IgD-negative memory B cell (primary cell): ENCODE measurements at regions not wholly inside any gene's neighbourhood (a gene's known extent, or its start where the extent isn't known, plus 50 kb on each side); places are given as distances from the start of the nearest gene placed in this dataset.

Experiments used
- H3K27ac Mint-ChIP-seq, 3 donors: one replicate each; pipeline ENCODE4 v1.8.0; 2020 to 2022; ENCODE audit warnings: mild to moderate bottlenecking in 3 of 3, mixed read lengths in 3 of 3, moderate library complexity in 1 of 3
- H3K27me3 Mint-ChIP-seq: one replicate; pipeline ENCODE4 v1.8.0; 2021; ENCODE audit warnings: mixed read lengths
- H3K36me3 Mint-ChIP-seq: one replicate; pipeline ENCODE4 v1.8.0; 2020; ENCODE audit warnings: mild to moderate bottlenecking, mixed read lengths
- H3K4me1 Mint-ChIP-seq, 3 donors: one replicate each; pipeline ENCODE4 v1.8.0; 2020 to 2022; ENCODE audit warnings: mixed read lengths in 3 of 3, mild to moderate bottlenecking in 1 of 3
- H3K4me3 Mint-ChIP-seq, 4 donors: one replicate each; pipeline ENCODE4 v1.8.0; 2020 to 2022; ENCODE audit warnings: mild to moderate bottlenecking in 4 of 4, mixed read lengths in 4 of 4, moderate library complexity in 3 of 4
- H3K9me3 Mint-ChIP-seq, 3 donors: one replicate each; pipeline ENCODE4 v1.8.0; 2020 to 2021; ENCODE audit warnings: mixed read lengths in 3 of 3, mild to moderate bottlenecking in 1 of 3

DNA sequence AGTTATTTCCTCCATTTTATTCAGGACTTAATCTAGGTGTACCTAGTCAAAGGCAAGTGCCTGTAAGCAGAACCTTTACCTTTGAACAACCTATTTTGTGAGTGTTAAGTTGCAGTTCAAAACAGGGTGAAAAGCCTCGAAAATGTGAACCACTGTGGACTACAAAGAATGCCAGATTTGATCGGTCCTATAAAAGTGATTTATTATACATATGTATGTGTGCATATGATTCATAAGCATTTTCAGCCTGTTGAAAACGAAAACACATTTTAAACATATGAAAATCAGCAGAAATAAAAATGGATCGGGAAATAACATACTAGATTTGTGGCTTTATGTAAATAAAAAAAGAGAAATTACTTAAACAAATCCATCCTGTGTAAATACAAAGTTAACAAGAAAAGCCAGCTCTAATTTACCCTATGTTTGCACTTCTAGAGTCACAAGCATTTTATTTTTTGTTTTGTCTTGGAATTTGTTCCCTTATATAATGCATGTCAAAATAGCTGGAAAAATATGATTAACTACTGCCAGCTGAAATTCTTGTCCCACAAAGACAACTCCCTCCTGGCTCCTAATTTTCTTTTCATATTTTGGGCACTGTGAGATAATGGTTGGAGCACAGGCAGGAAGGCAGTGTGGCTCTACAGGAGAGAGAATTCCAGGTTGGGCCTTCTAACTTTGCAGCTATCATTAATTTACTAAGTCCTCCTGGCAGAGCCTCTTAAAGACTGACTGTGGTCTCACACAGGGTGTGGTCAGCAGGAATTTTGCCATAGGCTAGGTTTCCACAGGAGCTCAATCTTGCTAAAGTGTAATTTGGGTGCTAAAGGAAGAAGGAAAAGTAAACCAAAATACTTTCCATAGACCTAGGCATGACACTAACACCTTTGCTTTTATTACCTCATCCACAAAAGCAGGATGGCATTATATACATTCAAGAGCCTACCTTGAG, 70.2 kb upstream of the CDC42BPA start:
- H3K27me3 Mint-ChIP-seq, result no peaks in the 10 kb centered on the region
- no peaks in the 10 kb centered on the region for H3K36me3 Mint-ChIP-seq
- peaks cover 0 to 3% (median 0%) of the 10 kb centered on the region in 3 donors for H3K4me1 Mint-ChIP-seq
- H3K4me3 Mint-ChIP-seq, result no peak overlapping the region
- peaks cover 0 to 4% (median 0%) of the 10 kb centered on the region in 3 donors for H3K9me3 Mint-ChIP-seq
- H3K27ac Mint-ChIP-seq, result no peak overlapping the region

- Mint-ChIP-seq H3K9me3 (peaks cover 0 to 4% (median 0%) of the 10 kb centered on the region in 3 donors), H3K27me3 (peaks cover 5% of the 10 kb centered on the region), H3K36me3 (no peaks in the 10 kb centered on the region), H3K4me1 (no peaks in the 10 kb centered on the region), H3K4me3 (peak overlapping the region in 1 of 4 donors; percentile 18), H3K27ac (no peak overlapping the region)
These were observed 61.2 kb upstream of the CDC42BPA start for GRCh38 chr1:227379555-227379892.

DNA sequence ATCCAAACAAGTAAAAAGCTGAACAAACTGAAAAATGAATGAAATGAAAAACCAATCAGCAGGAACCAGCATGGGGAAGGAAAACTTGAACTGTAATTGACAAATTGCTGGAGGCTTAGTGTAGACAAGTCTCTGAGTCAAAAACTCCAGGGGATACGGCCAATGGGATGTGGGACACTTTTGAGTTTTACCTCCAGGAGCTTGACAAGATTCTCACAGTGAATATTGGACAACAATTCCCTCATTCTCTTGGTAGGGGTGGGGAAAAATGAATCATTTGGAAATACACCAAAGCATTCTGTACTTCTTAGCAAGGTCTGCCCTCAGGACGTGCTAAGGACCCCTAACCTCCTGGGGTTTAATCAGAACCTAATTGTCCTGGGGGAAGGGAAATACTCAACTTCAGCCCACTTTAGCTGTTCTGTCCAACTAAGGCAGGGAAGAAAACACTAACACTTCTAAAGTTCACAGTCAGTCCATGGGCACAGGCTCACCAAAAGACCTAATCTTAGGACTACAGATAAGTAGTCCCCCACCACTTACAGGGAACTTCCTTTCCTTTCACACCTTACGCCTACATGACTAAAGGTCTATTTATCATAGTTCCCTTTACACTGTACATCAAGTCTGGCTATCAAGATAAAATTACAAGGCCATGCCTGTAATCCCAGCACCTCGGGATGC, 60.7 kb upstream of the CDC42BPA start:
- peaks cover 5% of the 10 kb centered on the region for H3K27me3 Mint-ChIP-seq
- H3K9me3 Mint-ChIP-seq, result peaks cover 0 to 4% (median 0%) of the 10 kb centered on the region in 3 donors
- no peaks in the 10 kb centered on the region for H3K36me3 Mint-ChIP-seq
- H3K27ac Mint-ChIP-seq, result no peak overlapping the region
- H3K4me1 Mint-ChIP-seq, result no peaks in the 10 kb centered on the region
- no peak overlapping the region for H3K4me3 Mint-ChIP-seq

DNA sequence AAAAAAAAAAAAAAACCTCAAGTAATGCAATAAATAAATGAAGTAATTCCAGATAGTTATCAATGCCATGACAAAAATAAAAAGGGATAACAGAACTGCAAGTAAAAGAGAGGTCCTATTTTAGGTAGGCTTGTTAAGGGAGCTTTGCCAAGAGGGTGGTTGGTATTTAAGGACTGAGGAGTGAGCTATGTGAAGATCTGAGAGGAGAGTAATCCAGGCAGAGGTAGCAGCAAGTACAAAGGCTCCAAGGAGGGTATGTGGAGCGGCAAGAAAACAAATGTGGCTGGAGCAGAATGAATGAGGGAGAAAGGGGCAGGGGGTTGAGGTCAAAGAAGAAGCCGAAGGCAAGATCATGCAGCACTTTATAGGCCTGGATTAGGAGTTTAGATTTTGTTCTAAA, 59.9 kb upstream of the CDC42BPA start:
- Mint-ChIP-seq H3K27me3 (peaks cover 5% of the 10 kb centered on the region), H3K4me3 (no peak overlapping the region), H3K36me3 (no peaks in the 10 kb centered on the region), H3K9me3 (peaks cover 0 to 2% (median 0%) of the 10 kb centered on the region in 3 donors), H3K4me1 (no peaks in the 10 kb centered on the region), H3K27ac (no peak overlapping the region)

DNA sequence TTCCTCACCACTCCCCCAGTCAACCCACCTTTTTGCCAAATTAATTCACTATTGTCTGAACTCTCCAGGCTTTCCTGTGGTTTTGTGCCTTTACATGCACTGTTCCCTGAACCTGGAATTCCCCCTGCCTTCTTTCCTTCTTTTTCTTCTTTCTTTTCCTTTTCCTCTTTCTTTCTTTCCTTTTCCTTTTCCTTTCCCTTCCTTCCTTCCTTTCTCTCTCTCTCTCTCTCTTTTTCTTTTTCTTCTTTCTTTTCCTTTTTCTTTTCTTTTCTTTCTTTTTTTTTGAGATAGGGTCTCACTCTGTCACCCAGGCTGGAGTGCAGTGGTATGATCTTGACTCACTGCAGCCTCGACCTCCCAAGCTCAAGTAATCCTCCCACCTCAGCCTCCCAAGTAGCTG, 56.6 kb upstream of the CDC42BPA start:
- Mint-ChIP-seq H3K4me1 (peaks cover 0 to 2% (median 0%) of the 10 kb centered on the region in 3 donors), H3K9me3 (no peaks in the 10 kb centered on the region), H3K27me3 (peaks cover 5% of the 10 kb centered on the region), H3K4me3 (no peak overlapping the region), H3K36me3 (no peaks in the 10 kb centered on the region), H3K27ac (no peak overlapping the region)

DNA sequence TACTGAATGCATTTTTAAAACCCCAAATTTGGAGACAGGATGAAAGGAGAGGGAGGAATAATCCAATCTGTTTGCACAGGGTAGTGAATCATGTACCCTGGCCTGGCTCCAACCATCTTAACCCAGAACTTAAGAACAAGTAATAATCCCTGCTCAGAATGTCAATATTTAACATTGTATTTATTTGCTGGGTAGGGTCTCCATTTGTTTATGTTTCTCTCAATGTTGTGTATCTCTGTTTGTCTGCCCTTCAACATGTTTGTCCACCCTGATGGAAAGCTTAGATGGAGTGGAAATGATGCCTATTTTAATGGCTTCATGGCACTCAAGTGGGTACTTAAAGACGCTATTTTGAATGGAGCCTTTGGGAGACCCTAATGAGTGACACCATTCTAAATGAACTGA, 54.4 kb upstream of the CDC42BPA start:
- Mint-ChIP-seq H3K27ac (no peak overlapping the region), H3K36me3 (no peaks in the 10 kb centered on the region), H3K9me3 (no peaks in the 10 kb centered on the region), H3K4me3 (no peak overlapping the region), H3K27me3 (peaks cover 3% of the 10 kb centered on the region), H3K4me1 (peaks cover 0 to 4% (median 0%) of the 10 kb centered on the region in 3 donors)

DNA sequence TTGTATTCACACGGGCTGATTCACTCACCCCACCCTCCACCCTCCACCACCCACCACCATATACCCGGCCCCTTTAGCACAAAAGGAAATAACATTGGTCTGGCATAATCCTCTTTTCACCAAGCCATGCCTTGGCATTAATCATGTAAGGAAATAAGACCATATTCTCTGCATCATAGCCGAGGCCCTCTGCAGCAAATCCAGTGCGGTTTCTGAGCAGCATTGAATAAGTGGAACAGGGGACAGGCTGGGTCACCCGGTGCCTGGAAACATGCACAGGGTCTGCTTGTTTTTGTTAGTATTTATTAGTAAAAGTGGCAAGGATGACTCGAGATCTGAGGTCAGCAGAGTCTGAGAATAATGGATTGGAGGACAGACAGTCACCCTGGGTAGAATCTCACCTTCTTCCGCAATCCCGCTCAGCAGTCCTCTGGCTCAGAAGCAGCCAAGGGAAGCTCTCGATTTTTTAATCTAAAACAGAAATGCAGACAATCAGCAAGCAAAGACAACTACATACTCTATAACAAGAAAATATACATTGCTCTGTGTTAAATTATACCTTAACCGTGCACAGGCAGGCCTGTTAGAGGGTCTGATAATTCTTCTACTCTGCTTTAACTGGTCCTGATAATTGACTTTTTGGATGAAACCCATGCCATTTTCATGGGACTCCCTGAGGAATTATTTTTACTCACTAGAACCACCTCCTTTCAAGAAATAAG, 52.4 kb upstream of the CDC42BPA start:
- Mint-ChIP-seq H3K27me3 (peaks cover 3% of the 10 kb centered on the region), H3K4me1 (peaks cover 0 to 4% (median 0%) of the 10 kb centered on the region in 3 donors), H3K27ac (no peak overlapping the region), H3K9me3 (no peaks in the 10 kb centered on the region), H3K36me3 (no peaks in the 10 kb centered on the region), H3K4me3 (no peak overlapping the region)

- Mint-ChIP-seq H3K27ac (no peak overlapping the region), H3K27me3 (peaks cover 3% of the 10 kb centered on the region), H3K4me3 (no peak overlapping the region), H3K9me3 (no peaks in the 10 kb centered on the region), H3K4me1 (peaks cover 0 to 4% (median 0%) of the 10 kb centered on the region in 3 donors), H3K36me3 (no peaks in the 10 kb centered on the region)
These were observed 50.9 kb upstream of the CDC42BPA start for GRCh38 chr1:227369102-227369760.
